Inferior parietal cortex (tissue), 1 donor: ENCODE measurements at regions not wholly inside any gene's neighbourhood (a gene's known extent, or its start where the extent isn't known, plus 50 kb on each side); places are given as distances from the start of the nearest gene placed in this dataset.

Experiments
- DNase-seq: peaks from one replicate; pipeline ENCODE4 v3.0.0-alpha.2; 2016; ENCODE audit errors: extremely low spot score

GRCh38 chr5:152270096-152270495 lies 135.0 kb downstream of the NMUR2 start:
- peak; percentile 17 for DNase-seq

- DNase-seq = no peak
Observed at GRCh38 chr5:152269533-152269932, 135.5 kb downstream of the NMUR2 start.

GRCh38 chr5:152264645-152265254 lies 140.3 kb downstream of the NMUR2 start:
- DNase-seq = no peak

GRCh38 chr5:152262667-152263066 lies 142.4 kb downstream of the NMUR2 start:
- no peak for DNase-seq

- no peak for DNase-seq
Observed at GRCh38 chr5:152260940-152261339, 144.1 kb downstream of the NMUR2 start.

- no peak for DNase-seq
Observed at GRCh38 chr5:152259702-152260101, 145.4 kb downstream of the NMUR2 start.

- DNase-seq = no peak
Observed at GRCh38 chr5:152256580-152256979, 148.5 kb downstream of the NMUR2 start.

- DNase-seq = no peak
Observed at GRCh38 chr5:152255411-152255810, 149.7 kb downstream of the NMUR2 start.

- DNase-seq = no peak
Observed at GRCh38 chr5:152247850-152248385, 157.2 kb downstream of the NMUR2 start.

GRCh38 chr5:152246401-152246800 lies 158.7 kb downstream of the NMUR2 start:
- DNase-seq = no peak

GRCh38 chr5:152237531-152237930 lies 167.5 kb downstream of the NMUR2 start:
- DNase-seq = no peak

- no peak for DNase-seq
Observed at GRCh38 chr5:152226191-152226590, 178.9 kb downstream of the NMUR2 start.

GRCh38 chr5:152221721-152222629 lies 183.1 kb downstream of the NMUR2 start:
- DNase-seq = no peak

- no peak for DNase-seq
Observed at GRCh38 chr5:152218694-152219093, 186.4 kb downstream of the NMUR2 start.

- no peak for DNase-seq
Observed at GRCh38 chr5:152205804-152206203, 199.3 kb downstream of the NMUR2 start.

- no peak for DNase-seq
Observed at GRCh38 chr5:152202321-152202720, 202.8 kb downstream of the NMUR2 start.

- no peak for DNase-seq
Observed at GRCh38 chr5:152193391-152194107, 211.5 kb downstream of the NMUR2 start.

GRCh38 chr5:152188251-152188650 lies 216.8 kb downstream of the NMUR2 start:
- DNase-seq = no peak

GRCh38 chr5:152187668-152188067 lies 217.4 kb downstream of the NMUR2 start:
- DNase-seq = no peak

GRCh38 chr5:152185547-152186245 lies 219.4 kb downstream of the NMUR2 start:
- no peak for DNase-seq

- DNase-seq = no peak
Observed at GRCh38 chr5:152184266-152184665, 220.8 kb downstream of the NMUR2 start.

GRCh38 chr5:152181461-152181860 lies 223.6 kb downstream of the NMUR2 start:
- DNase-seq = no peak
